ENCODE measurements at regions not wholly inside any gene's neighbourhood (a gene's known extent, or its start where the extent isn't known, plus 50 kb on each side); places are given as distances from the start of the nearest gene placed in this dataset.

DNA sequence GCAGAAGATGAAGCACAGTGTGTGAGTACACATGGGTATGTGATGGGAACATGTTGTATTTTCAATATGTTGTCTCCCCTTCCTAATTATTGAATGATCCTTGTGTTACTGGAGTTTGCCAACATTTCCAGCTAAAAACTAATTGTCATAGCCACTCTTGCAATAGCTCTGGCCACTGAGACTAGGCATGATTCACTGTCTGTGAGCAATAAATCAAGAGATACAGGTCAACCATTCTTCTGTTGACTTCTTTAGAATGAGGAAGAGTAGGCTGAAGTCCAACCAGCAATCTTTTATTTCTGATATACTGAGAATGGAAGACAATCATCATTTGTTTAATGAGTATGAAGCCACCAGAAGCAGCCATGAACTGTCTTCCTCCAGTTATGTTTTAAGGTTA is 413.9 kb downstream of the SLITRK5 start:
- Mint-ChIP-seq H3K27ac (ENCODE audit: unreplicated experiment) (no peak overlapping the region), H3K4me3 (ENCODE audit: unreplicated experiment) (no peak overlapping the region), H3K36me3 (ENCODE audit: low read depth, unreplicated experiment) (no peaks in the 10 kb centered on the region), H3K27me3 (ENCODE audit: unreplicated experiment) (no peaks in the 10 kb centered on the region), H3K9me3 (ENCODE audit: unreplicated experiment) (no peaks in the 10 kb centered on the region), H3K4me1 (ENCODE audit: unreplicated experiment) (peaks cover 5% of the 10 kb centered on the region)
- DNase-seq (ENCODE audit: low spot score): no peak
- TF ChIP-seq, protein P1, sequence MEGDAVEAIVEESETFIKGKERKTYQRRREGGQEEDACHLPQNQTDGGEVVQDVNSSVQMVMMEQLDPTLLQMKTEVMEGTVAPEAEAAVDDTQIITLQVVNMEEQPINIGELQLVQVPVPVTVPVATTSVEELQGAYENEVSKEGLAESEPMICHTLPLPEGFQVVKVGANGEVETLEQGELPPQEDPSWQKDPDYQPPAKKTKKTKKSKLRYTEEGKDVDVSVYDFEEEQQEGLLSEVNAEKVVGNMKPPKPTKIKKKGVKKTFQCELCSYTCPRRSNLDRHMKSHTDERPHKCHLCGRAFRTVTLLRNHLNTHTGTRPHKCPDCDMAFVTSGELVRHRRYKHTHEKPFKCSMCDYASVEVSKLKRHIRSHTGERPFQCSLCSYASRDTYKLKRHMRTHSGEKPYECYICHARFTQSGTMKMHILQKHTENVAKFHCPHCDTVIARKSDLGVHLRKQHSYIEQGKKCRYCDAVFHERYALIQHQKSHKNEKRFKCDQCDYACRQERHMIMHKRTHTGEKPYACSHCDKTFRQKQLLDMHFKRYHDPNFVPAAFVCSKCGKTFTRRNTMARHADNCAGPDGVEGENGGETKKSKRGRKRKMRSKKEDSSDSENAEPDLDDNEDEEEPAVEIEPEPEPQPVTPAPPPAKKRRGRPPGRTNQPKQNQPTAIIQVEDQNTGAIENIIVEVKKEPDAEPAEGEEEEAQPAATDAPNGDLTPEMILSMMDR (IDR thresholded peaks at IDR 0.05; ENCODE audit: unreplicated experiment): no peak

DNA sequence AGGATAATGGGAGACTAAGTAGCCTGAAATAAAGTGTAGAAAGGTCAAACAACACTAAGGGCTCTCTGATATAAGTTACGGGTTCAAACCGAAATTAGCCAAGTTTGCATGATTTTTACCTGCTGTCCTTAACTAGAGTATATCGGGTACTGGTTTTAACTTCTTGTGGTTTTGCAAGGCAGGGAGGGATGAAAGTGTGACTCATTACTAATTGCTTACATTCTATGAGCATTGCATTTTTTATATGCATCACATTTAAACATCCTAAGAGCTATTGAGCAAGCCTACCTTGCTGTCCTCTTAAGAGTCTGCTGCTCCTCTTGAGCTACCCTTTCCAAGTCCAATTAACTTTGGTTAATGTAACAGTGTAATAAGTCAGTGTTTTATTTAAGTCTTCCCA is 415.4 kb downstream of the SLITRK5 start:
- Mint-ChIP-seq H3K9me3 (ENCODE audit: unreplicated experiment) (no peaks in the 10 kb centered on the region), H3K36me3 (ENCODE audit: low read depth, unreplicated experiment) (no peaks in the 10 kb centered on the region), H3K27me3 (ENCODE audit: unreplicated experiment) (no peaks in the 10 kb centered on the region), H3K27ac (ENCODE audit: unreplicated experiment) (no peak overlapping the region), H3K4me1 (ENCODE audit: unreplicated experiment) (peaks cover 5% of the 10 kb centered on the region), H3K4me3 (ENCODE audit: unreplicated experiment) (no peak overlapping the region)
- TF ChIP-seq, protein P1 (IDR thresholded peaks at IDR 0.05; ENCODE audit: unreplicated experiment): no peak
- no peak for DNase-seq (ENCODE audit: low spot score)

DNA sequence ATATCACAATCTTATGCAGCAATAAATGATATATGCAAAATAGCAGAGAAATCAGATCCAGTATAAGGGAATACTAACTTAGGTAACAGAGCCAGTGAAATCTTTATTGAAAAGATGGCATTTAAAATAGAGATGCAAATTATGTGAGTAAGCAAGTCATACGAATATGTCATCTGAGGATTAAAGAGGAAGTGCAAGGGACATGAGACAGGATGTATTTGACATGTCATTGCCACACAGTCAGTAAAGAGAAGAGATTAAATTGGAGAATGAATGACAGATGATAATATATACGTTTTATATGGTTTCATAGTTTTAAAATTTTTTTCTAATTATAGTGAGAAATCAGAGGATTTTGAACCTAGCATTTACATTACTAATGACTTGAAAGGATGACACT is 426.4 kb downstream of the SLITRK5 start:
- no peaks in the 10 kb centered on the region for H3K36me3 Mint-ChIP-seq (ENCODE audit: low read depth, unreplicated experiment)
- TF ChIP-seq, protein P1 (IDR thresholded peaks at IDR 0.05; ENCODE audit: unreplicated experiment): no peak

DNA sequence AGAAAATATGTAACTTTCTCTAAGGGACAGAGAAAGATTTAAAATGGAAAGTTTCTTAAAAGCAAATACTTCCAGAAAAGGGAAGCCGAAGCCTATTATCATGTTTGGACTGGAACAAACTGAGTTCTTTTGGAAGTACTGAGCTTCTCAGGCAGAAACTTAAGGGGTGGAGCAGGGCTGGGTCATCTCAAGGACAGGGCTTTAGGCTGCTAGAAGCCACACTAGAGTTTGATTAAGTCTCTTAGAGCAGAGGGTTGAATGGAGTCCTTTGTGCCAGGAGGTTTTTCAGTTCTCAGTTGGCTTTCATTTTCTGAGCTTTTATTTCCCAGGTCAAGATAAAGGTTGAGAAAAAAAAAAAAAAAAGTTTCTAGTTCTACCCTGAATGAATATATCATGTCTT is 432.7 kb downstream of the SLITRK5 start:
- Mint-ChIP-seq H3K27ac (ENCODE audit: unreplicated experiment) (no peak overlapping the region), H3K36me3 (ENCODE audit: low read depth, unreplicated experiment) (no peaks in the 10 kb centered on the region), H3K4me1 (ENCODE audit: unreplicated experiment) (no peaks in the 10 kb centered on the region), H3K9me3 (ENCODE audit: unreplicated experiment) (no peaks in the 10 kb centered on the region), H3K27me3 (ENCODE audit: unreplicated experiment) (no peaks in the 10 kb centered on the region), H3K4me3 (ENCODE audit: unreplicated experiment) (no peak overlapping the region)
- TF ChIP-seq, protein P1 (IDR thresholded peaks at IDR 0.05; ENCODE audit: unreplicated experiment): no peak
- no peak for DNase-seq (ENCODE audit: low spot score)

More for the DNA sequence above, 426.4 kb downstream of the SLITRK5 start:
- no peaks in the 10 kb centered on the region for H3K27me3 Mint-ChIP-seq (ENCODE audit: unreplicated experiment)
- no peak overlapping the region for H3K27ac Mint-ChIP-seq (ENCODE audit: unreplicated experiment)
- H3K9me3 Mint-ChIP-seq (ENCODE audit: unreplicated experiment): no peaks in the 10 kb centered on the region
- no peak overlapping the region for H3K4me3 Mint-ChIP-seq (ENCODE audit: unreplicated experiment)
- no peak for DNase-seq (ENCODE audit: low spot score)
- no peaks in the 10 kb centered on the region for H3K4me1 Mint-ChIP-seq (ENCODE audit: unreplicated experiment)

DNA sequence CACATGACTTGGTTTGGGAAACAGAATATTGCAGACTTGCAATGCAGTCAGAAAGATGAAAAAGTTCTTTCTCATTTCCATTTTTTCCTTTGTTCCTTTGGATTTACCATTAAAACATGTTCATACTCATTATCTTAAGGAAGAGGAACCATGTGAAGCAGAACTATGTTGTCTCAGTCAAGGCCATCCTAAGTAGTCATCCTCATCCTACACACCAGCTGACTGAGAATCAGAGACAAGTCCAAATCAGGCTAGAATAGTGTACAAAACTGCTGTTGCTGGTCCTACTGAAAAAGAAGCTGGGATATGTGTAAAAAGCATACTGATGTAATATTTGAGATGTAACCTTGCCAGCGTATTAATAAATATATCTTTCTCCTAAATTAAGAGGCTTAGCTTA is 433.4 kb downstream of the SLITRK5 start:
- H3K36me3 Mint-ChIP-seq (ENCODE audit: low read depth, unreplicated experiment): no peaks in the 10 kb centered on the region
- H3K9me3 Mint-ChIP-seq (ENCODE audit: unreplicated experiment): no peaks in the 10 kb centered on the region
- TF ChIP-seq, protein P1 (IDR thresholded peaks at IDR 0.05; ENCODE audit: unreplicated experiment): no peak
- no peaks in the 10 kb centered on the region for H3K4me1 Mint-ChIP-seq (ENCODE audit: unreplicated experiment)
- no peak for DNase-seq (ENCODE audit: low spot score)
- H3K4me3 Mint-ChIP-seq (ENCODE audit: unreplicated experiment): no peak overlapping the region
- no peak overlapping the region for H3K27ac Mint-ChIP-seq (ENCODE audit: unreplicated experiment)
- no peaks in the 10 kb centered on the region for H3K27me3 Mint-ChIP-seq (ENCODE audit: unreplicated experiment)
